Fibroblast of pulmonary artery (primary cell): ENCODE measurements at regions not wholly inside any gene's neighbourhood (a gene's known extent, or its start where the extent isn't known, plus 50 kb on each side); places are given as distances from the start of the nearest gene placed in this dataset.
"Not testable (repeated sequence)": the region's sequence is repeated elsewhere in the genome, so short reads cannot be mapped to it uniquely, and the experiment has no call there.

Experiments used
- DNase-seq: peaks from one replicate; pipeline ENCODE4 v3.0.0-alpha.2; 2010; ENCODE audit warnings: low read depth
- H3K4me3 ChIP-seq: replicated peaks from 2 replicates; pipeline ENCODE4 v1.5.1; 2011; ENCODE audit warnings: low read depth, mild to moderate bottlenecking, control low read depth, low read length, moderate library complexity
- CTCF ChIP-seq: IDR thresholded peaks from 2 replicates; pipeline ENCODE4 v1.5.1; 2011; ENCODE audit warnings: mild to moderate bottlenecking, control low read depth, low read length, inconsistent platforms; ENCODE audit errors: missing control alignments

GRCh38 chr14:22255017-22255950 is 333.7 kb downstream of the DAD1 start:
- DNase-seq, result no peak
- no peak for TF ChIP-seq CTCF
- no peak overlapping the region for H3K4me3 ChIP-seq

- no peak for DNase-seq
- no peak overlapping the region for H3K4me3 ChIP-seq
Measured at GRCh38 chr14:22252686-22253085, 336.3 kb downstream of the DAD1 start.

GRCh38 chr14:22251090-22251489 is 337.9 kb downstream of the DAD1 start:
- no peak overlapping the region for H3K4me3 ChIP-seq
- no peak for TF ChIP-seq CTCF
- no peak for DNase-seq

More at GRCh38 chr14:22252686-22253085, 336.3 kb downstream of the DAD1 start:
- no peak for TF ChIP-seq CTCF

GRCh38 chr14:22249770-22250169 is 339.3 kb downstream of the DAD1 start:
- DNase-seq, result no peak
- no peak overlapping the region for H3K4me3 ChIP-seq
- no peak for TF ChIP-seq CTCF

GRCh38 chr14:22243971-22244581 is 344.9 kb downstream of the DAD1 start:
- DNase-seq, result no peak
- no peak for TF ChIP-seq CTCF
- no peak overlapping the region for H3K4me3 ChIP-seq

GRCh38 chr14:22238320-22238719 is 350.7 kb downstream of the DAD1 start:
- not testable (repeated sequence) for H3K4me3 ChIP-seq, DNase-seq

GRCh38 chr14:22233377-22233776 is 355.6 kb downstream of the DAD1 start:
- DNase-seq, result no peak
- H3K4me3 ChIP-seq, result no peak overlapping the region
- TF ChIP-seq CTCF, result no peak
